ENCODE measurements at regions not wholly inside any gene's neighbourhood (a gene's known extent, or its start where the extent isn't known, plus 50 kb on each side); places are given as distances from the start of the nearest gene placed in this dataset.

GRCh38 chr12:118748478-118749380 is 232.6 kb upstream of the SRRM4 start:
- no peak for TF ChIP-seq CTCF (IDR thresholded peaks at IDR 0.05)
- no peak for TF ChIP-seq POLR2A (IDR thresholded peaks at IDR 0.05)
- TF ChIP-seq EP300 (IDR thresholded peaks at IDR 0.05) = no peak
